Prostate gland (tissue), 2 donors: ENCODE measurements at regions not wholly inside any gene's neighbourhood (a gene's known extent, or its start where the extent isn't known, plus 50 kb on each side); places are given as distances from the start of the nearest gene placed in this dataset.

Experiments
- POLR2AphosphoS5 ChIP-seq: sonication (generic); formaldehyde crosslinking; IDR thresholded peaks from one replicate; pipeline ENCODE4 v1.6.1; 2017; ENCODE audit warnings: antibody characterized with exemption
- TF ChIP-seq, protein P1 (sequence below), 4 experiments: fragments of 200-600 bp in 2 of 4; fragments of 450-650 bp in 2 of 4; sonication (generic) in 2 of 4; IDR thresholded peaks; 1 replicate in 3 of 4; 2 replicates in 1 of 4; pipeline ENCODE4 v1.5.1; 2016 to 2019; ENCODE audit warnings: antibody characterized with exemption in 4 of 4, mild to moderate bottlenecking in 2 of 4, moderate library complexity in 2 of 4

DNA sequence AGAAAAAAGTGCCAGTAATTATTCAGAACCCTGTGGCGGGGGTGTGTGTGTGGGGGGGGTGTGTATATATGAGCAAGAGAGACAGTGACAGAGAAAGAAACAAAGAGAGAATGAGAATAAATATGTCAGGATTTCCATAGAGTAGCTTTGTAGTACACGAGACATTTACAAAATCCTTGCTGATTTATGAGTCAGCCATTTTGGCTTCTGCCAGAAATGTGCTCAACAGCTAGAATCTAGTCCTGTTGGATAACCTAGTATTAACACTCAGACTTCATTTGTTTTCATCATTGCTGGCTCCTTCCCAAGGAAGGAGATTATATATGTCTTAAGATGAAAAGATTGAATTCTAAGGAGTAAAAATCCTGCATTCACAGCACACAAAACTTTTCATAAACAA is 140.5 kb upstream of the HNRNPA3 start:
- TF ChIP-seq, protein P1, sequence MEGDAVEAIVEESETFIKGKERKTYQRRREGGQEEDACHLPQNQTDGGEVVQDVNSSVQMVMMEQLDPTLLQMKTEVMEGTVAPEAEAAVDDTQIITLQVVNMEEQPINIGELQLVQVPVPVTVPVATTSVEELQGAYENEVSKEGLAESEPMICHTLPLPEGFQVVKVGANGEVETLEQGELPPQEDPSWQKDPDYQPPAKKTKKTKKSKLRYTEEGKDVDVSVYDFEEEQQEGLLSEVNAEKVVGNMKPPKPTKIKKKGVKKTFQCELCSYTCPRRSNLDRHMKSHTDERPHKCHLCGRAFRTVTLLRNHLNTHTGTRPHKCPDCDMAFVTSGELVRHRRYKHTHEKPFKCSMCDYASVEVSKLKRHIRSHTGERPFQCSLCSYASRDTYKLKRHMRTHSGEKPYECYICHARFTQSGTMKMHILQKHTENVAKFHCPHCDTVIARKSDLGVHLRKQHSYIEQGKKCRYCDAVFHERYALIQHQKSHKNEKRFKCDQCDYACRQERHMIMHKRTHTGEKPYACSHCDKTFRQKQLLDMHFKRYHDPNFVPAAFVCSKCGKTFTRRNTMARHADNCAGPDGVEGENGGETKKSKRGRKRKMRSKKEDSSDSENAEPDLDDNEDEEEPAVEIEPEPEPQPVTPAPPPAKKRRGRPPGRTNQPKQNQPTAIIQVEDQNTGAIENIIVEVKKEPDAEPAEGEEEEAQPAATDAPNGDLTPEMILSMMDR (IDR thresholded peaks at IDR 0.05), result no peak
- no peak for TF ChIP-seq POLR2AphosphoS5
